A549 (cell line): ENCODE measurements at regions not wholly inside any gene's neighbourhood (a gene's known extent, or its start where the extent isn't known, plus 50 kb on each side); places are given as distances from the start of the nearest gene placed in this dataset.

Experiments
- BHLHE40 ChIP-seq: IDR thresholded peaks from 2 replicates; pipeline ENCODE4 v1.6.1; 2012; ENCODE audit warnings: low read depth, low read length, inconsistent platforms
- CEBPB ChIP-seq, 2 experiments: fragments of >200 bp in 1 of 2; sonication (Bioruptor Twin) in 1 of 2; formaldehyde crosslinking in 1 of 2; IDR thresholded peaks; 2 replicates each; pipeline ENCODE4 v1.6.1; 2012 to 2016
- EHMT2 ChIP-seq: fragments of 200-600 bp; sonication (generic); IDR thresholded peaks from 2 replicates; pipeline ENCODE4 v1.6.1; 2016; ENCODE audit warnings: antibody characterized with exemption, low read depth, mild to moderate bottlenecking, moderate library complexity
- ELK1 ChIP-seq: fragments of 150-350 bp; IDR thresholded peaks from 2 replicates; pipeline ENCODE4 v1.6.1; 2014; ENCODE audit warnings: low read depth, mild to moderate bottlenecking, low read length
- EP300 ChIP-seq, 2 experiments: fragments of >200 bp; sonication (Bioruptor Twin); formaldehyde crosslinking; IDR thresholded peaks; 2 replicates in 1 of 2; 3 replicates in 1 of 2; pipeline ENCODE4 v1.6.1; 2016 to 2017
- ESRRA ChIP-seq: fragments of 150-350 bp; IDR thresholded peaks from 2 replicates; pipeline ENCODE4 v1.6.1; 2014; ENCODE audit warnings: mild to moderate bottlenecking, low read length, borderline replicate concordance
- HEYL ChIP-seq: fragments of 250-450 bp; sonication (Bioruptor Pico); IDR thresholded peaks from 2 replicates; pipeline ENCODE4 v1.8.0; 2021; ENCODE audit warnings: mild to moderate bottlenecking, moderate library complexity
- HOXA7 ChIP-seq: fragments of 250-450 bp; sonication (Bioruptor Pico); IDR thresholded peaks from 2 replicates; pipeline ENCODE4 v1.5.0; 2020; ENCODE audit warnings: mild to moderate bottlenecking, moderate library complexity
- RFX5 ChIP-seq: fragments of 450-650 bp; IDR thresholded peaks from 2 replicates; pipeline ENCODE4 v1.7.1; 2014; ENCODE audit warnings: antibody characterized with exemption, mild to moderate bottlenecking, moderate library complexity
- RNF2 ChIP-seq: fragments of 200-600 bp; sonication (generic); IDR thresholded peaks from 2 replicates; pipeline ENCODE4 v1.6.1; 2016; ENCODE audit warnings: low read depth, mild to moderate bottlenecking, antibody characterized with exemption, moderate library complexity, borderline replicate concordance
- SMC3 ChIP-seq: fragments of >200 bp; sonication (Bioruptor Twin); formaldehyde crosslinking; IDR thresholded peaks from 3 replicates; pipeline ENCODE4 v1.6.1; 2018; ENCODE audit warnings: inconsistent platforms
- USF2 ChIP-seq: fragments of 450-650 bp; IDR thresholded peaks from 2 replicates; pipeline ENCODE4 v1.6.1; 2014; ENCODE audit warnings: antibody characterized with exemption
- TF ChIP-seq, protein P1 (sequence below): fragments of >200 bp; sonication (Bioruptor Twin); formaldehyde crosslinking; IDR thresholded peaks from 3 replicates; pipeline ENCODE4 v1.5.1; 2016

GRCh38 chr9:106112935-106113334, 418.6 kb downstream of the TMEM38B start:
- TF ChIP-seq, protein P1, sequence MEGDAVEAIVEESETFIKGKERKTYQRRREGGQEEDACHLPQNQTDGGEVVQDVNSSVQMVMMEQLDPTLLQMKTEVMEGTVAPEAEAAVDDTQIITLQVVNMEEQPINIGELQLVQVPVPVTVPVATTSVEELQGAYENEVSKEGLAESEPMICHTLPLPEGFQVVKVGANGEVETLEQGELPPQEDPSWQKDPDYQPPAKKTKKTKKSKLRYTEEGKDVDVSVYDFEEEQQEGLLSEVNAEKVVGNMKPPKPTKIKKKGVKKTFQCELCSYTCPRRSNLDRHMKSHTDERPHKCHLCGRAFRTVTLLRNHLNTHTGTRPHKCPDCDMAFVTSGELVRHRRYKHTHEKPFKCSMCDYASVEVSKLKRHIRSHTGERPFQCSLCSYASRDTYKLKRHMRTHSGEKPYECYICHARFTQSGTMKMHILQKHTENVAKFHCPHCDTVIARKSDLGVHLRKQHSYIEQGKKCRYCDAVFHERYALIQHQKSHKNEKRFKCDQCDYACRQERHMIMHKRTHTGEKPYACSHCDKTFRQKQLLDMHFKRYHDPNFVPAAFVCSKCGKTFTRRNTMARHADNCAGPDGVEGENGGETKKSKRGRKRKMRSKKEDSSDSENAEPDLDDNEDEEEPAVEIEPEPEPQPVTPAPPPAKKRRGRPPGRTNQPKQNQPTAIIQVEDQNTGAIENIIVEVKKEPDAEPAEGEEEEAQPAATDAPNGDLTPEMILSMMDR, result no peak
- TF ChIP-seq EP300 (IDR thresholded peaks at IDR 0.05) (no peak), SMC3 (no peak), CEBPB (IDR thresholded peaks at IDR 0.05) (no peak), USF2 (no peak), EHMT2 (no peak), ELK1 (no peak), RFX5 (no peak), BHLHE40 (no peak), HEYL (CRISPR knock-in tag) (no peak), RNF2 (no peak), HOXA7 (CRISPR knock-in tag) (no peak), ESRRA (no peak)
